HK-2 (cell line): ENCODE measurements at regions not wholly inside any gene's neighbourhood (a gene's known extent, or its start where the extent isn't known, plus 50 kb on each side); places are given as distances from the start of the nearest gene placed in this dataset.

Experiments
- DNase-seq: peaks from one replicate; pipeline ENCODE4 v3.0.0-alpha.2; 2018; ENCODE audit not compliant: unreplicated experiment

DNA sequence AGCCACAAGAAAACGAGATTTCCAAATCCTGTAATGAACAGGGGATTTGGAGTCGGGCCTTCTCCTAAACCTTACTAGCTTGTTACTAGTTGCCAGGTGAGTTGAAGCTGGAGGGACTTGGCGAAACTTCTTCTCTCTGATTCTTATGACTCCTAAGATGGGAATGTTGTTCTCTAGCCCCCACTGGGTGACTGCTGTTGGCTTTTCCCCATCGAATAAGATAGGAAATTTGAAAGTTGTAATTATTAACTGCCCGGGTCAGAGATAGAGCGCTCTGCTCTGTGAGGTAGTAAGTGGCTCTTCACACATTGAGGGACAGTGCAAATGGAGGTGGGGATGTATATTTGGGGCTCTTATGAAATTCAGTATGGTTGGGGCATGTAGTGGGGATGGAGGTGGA, 111.2 kb upstream of the MBNL2 start:
- no peak for DNase-seq

DNA sequence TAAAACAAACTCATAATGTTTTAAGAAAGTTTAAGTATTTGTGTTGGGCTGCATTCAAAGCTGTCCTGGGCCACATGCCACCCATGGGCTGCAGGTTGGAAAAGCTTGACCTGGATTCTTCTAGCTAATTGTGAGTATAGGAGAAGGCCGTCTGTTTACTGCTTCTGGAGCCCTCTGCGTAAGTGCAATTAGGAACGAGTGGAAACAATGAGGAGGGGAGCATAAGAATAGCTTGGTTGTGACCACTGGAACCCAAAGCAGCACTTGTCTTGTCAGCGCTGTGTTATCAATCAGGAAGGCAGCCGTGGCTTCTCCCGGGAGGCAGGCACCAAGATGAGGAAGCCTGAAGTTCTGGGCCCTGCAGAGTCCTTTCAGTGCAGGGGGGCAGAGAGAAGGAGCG, 110.4 kb upstream of the MBNL2 start:
- DNase-seq, result no peak

DNA sequence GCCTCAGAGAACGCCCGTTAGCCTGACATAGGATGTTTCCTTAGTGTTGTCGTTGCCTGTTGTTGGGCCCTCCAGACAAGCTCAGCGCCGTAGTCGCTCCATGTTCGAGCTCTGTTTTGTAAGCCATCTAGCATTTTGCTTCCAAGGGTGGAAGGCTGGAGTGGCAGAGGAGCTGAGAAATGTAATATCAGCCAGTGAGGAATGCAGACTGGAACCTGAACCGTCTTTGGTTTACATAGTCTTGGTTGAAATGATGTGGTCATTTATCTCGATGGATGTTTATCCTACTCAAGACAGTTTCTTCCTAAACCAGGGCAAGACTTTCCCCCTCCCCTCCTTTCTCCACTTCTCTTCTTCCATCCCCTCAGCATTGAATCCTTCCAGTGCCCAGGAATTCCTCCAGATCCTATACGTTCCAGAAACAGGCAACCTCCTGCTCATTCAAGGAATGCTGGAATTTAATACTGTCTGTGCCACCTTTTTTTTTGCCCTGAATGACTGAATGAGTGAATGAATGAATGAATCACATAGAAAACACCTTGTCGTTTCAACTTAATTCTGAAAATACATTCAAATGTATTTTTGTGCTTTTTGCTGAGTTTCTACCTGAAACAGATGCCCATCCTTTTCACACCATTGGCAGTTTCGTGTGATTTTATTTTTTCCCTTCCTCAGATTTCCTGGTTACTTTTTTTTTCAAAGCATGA, 109.5 kb upstream of the MBNL2 start:
- no peak for DNase-seq

DNA sequence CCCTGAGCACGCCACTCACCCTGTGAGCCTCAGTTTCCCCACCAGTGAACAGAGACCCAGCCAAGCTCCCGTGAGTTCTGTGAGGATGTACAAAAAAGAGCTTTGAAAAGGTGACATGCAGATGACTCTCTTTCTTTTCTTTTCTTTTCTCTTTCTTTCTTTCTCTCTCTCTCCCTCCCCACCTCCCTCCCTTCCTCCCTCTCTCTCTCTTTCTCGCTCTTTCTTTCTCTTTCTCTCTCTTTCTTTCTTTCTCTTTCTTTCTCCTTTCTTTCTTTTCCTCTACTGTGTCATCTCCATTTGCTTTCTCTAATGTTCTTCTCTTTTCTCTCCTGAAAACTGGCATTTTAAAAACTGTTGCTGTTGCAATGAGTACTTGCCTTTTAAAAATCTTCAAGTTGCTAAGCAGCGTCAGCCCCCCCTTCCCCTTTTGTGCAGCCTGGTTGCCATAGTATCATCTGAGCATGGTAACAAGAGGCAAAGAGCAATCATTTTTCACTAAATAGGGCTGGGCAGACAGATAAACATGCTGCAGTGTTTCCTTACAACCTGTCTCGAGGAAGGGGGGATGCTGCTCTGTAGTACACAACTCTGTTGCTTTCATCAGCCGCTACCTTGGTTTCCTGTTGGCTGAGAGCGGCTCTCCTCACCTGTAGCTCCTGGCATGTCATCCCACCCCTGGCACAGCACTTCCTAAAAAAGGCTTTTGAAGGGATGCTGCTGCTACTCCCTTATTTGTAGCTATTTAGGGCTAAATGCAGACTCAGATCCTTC, 108.7 kb upstream of the MBNL2 start:
- no peak for DNase-seq

DNA sequence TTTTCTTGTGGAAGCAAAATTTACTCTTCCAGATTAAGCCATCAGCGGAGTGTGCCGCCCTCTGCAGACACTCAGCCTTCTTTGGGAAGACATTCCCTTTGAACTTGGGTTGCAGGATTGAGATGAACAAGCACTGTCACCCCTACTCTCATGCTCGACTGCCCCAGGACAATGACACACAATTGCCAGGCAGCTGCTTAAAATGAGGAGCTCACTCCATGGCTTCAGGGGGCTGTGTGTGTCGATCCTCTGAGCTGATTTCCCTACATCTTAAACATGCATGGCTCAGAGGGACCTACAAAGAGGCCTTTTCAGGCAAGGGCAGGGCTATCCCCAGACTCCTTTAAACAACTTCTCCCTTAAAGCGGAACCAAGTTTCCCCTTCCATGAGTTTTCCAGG, 107.5 kb upstream of the MBNL2 start:
- no peak for DNase-seq

DNA sequence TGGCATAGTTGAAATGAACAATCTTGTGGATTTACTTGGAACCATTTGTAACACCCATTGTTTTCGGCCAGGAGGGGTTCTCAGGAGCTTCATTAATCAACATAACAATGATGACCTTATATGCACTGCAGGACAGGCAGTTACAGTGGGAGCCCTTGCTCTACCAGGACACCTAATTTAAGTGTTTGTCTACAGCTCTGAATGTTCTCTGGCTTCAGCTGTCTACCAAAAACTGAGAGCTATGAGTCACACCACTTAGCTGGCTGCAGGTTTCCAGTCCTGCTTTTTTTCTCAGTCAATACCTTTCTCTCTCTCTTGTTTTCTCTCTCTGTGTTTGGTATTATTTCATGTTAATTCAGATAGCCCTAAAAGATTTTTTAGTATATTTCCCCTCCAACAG, 105.4 kb upstream of the MBNL2 start:
- DNase-seq, result no peak

DNA sequence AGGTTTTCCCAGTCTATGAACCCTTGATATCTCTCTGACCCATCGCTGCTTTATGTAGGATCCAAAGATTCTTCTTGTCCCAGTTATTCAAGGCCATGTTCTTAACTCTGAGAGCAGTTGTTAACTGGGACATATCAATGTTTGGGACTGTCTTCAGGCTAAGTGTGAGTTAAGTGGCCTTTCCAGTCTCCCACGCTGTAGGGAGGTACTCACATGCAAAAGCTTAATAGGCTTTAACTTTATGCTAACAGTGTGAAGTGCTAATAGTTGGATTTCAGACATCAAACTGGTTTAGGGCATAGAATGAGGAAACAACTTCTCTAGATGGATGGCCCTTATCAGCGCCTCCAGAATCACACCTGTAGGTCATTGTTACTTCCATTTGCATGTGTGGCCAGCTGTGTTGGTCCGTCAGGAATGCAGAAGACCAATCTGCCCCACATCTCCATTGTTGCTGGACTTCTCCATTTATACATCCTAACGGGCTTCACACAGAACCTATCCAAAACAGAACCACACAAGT, 104.7 kb upstream of the MBNL2 start:
- no peak for DNase-seq

DNA sequence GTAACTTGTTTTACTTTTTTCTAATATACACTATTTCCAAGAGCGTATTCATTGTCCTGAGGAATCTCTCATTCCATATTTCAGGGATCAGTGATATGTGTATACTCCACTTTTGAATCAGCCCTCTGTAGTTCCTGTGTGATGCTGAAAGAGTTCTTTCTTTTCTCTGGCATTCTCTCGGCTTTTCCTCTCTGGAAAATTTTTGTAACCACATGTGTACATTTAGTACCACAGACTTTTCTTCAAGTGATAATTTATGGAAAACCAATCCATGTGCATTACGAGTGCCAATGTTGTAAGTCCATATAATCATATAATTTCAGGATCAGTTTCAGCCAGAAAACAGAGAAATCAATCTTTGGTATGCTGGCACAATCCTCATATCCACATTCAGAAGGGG, 102.2 kb upstream of the MBNL2 start:
- no peak for DNase-seq

DNA sequence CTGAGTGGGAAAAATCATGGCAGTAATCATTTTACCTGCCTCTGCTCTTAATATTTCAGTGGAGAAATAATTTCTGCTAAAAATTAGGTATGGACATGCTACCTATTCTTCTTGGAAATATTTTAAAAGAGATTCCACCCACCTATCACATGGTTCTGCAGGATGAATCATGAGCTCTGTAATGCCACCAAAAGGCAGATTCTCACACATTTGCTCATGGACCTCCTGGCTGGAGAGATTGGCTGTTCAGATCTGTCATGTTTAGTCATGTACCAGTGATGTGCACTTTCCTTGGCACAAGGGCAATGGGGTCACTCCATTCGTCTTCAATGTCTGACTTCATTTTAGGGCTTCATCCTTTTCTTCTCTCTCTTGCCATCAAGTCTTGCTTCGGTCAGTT, 101.8 kb upstream of the MBNL2 start:
- DNase-seq, result no peak

DNA sequence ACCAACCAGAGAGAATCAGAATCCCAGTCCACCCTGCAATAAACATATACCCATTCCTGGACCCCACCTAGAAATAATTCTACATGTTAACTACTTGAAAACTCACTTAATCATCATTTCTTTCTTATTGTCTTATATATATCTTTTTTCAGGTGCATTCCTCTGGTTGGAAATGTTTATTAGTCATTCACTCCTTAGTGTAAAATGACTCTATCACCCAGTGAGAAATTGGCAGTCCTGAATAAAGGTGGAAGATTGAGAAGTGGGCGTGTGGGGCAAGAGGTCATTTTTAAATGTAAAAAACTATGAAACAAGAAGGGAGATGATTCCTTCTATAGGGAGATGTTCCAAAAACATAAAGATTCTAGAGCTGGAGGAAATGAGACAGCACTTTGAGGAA, 101.2 kb upstream of the MBNL2 start:
- DNase-seq, result no peak

DNA sequence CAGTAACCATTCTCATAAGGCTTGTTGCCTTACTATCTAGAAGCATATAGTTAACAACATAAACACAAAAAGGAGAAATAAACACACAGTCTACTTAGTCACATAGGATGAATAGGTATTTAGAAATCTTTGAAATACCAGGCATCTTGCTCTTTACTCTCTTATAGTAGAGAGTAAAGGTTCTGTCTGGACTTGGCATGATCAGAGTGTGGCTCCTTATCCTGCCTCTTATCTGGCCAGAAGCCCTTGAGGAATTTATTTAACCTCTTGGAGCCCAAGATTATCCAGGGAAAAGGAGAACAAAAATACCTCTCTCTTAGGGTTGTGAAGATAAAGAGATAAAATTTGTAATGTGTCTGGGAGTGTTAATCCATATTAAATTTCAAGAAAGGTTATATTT, 100.2 kb upstream of the MBNL2 start:
- no peak for DNase-seq

DNA sequence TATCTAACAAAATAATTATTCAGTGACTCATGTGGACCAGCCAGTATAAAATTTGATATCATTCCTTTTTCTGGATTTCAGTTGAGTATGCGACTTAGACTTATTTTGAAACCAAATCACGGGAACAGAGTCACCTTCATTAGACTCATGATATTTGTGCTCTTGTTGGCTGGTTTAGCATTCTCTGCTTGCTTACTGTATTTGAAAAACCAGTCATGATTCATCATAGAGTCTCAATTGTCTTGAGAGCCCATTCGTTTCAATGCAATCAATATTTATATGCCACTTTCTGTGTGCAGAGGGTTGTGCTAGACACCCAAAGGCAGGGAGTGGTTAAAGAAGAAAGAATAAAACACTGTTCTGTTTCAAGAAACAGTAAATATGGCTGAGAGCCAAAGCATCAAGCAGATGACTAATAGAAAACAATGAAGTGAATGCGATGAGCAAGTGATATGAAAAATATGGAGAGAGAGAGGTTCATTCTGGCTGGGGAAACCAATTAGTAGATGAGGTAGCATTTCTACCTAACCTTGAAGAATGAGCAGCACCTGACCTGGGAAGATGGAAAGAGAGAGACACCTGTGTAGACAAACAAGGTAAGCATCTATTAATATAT, 99.6 kb upstream of the MBNL2 start:
- no peak for DNase-seq

DNA sequence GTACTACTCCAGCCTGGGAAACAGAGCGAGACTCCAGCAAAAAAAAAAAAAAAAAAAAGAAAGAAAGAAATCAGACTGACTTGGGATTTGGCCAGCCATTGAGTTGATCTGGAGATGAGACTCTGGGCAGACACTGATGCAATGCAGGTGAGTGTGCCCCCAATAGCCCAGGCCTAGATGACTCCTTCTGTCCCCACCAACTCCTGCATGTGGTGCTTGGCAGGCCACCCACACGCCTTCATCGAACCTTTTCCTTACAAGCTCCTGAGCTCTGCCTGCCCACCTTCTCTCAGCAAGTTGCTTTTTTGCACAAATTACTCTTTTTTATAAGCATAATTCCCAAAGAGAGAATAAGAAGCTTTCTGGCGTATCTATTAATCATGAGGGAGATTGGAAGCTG, 97.9 kb upstream of the MBNL2 start:
- no peak for DNase-seq

DNA sequence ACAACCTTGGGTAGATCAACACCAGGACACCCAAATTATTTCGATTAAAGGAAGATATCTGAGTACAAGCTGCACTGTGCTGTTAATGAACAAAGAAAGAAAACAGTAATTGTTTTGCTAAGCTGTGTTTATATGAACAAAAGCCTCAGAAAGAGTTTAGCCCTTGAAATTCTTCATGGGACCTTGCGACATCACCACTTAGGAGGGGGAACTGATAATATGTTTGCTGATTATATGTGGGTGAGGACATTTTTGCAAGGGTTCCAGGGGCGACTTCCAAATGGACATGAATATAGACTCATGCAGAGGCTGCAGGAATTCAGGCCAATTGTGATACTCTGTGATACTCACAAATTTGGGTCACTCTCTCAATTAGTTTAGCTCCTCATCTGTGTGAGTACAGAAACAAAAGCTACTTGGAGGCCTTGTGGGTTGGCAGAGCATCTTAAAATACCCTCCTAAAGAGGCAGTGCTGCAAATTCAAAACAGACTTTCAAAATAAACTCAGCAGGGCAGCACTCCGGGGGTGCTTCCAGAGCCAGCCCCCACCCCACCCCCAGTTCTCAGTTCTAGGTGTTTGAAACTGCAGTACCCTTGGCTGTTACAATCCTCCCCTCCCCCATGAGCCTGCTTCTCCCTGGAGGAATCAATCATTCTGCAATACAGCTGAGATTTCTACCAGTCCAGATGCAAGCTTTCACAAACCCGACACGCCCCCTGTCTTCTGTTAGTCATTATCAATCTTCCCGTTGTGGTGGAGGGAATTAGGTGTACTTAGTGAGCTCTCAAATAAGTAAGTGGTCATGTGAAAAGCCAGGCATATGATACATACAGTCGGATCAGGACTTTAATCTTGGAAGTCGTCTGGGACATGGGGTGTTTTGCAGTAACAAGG, 97.0 kb upstream of the MBNL2 start:
- no peak for DNase-seq

DNA sequence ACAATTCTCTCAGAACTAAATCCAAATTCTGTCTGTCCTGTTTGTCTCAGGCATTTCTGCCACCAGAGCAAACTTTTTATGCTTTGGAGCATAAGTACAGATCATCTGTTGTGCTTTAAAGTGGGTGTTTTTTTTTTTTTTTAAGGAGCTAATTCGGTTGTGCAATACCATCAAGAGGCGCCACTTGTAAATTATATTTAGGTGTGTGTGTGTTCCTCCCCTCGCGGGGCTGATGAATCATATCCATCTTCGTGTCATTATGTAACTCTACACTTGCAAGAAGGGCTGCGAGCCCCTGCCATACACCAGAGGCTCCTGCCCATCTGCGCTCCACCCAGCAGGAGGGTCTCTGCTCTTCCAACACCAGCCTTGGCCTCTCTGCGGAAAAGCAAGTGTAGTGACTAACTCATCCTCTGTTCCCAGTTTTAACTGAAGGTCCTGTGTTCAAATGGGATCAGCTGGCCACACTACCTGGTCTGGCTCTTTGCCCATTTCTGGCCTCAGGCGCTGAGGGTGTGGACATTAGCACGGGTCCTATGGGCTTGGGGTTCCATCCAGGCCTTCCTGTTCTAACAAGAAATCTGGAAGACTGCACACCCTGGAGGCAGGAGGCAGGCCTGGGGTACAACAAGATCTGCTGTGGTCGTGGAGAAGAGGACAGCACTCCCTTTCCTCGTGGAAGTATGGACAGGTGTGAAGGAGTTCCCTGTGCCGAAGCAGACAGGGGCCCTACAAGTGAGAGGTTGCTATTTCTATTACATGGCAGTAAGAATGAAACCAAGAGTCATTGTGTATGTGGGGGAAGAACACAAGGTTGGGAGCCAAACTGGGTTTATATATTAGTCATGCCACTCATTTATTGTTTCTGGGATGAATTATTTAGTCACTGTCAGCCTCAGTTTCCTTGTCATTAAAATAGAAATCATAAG, 96.1 kb upstream of the MBNL2 start:
- DNase-seq, result no peak

DNA sequence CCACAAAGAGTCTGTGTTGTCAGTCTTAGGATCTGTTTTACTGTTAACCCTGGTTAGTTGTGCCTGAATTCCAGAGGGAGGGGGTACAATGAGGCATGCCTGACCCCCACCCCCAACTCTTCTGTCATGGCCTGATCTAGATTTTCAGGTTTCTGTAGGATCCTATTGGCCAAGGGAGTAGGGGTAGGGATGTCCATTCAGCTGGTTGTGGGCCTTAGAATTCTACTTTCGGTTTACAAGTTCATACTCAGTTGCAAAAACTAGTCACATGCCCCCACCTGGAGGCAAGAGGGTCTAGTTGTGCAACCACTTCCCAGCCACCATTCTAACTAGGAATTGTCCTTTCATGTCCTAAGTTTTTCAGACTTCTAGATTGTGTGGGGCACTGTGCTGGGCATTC, 94.3 kb upstream of the MBNL2 start:
- DNase-seq, result no peak

DNA sequence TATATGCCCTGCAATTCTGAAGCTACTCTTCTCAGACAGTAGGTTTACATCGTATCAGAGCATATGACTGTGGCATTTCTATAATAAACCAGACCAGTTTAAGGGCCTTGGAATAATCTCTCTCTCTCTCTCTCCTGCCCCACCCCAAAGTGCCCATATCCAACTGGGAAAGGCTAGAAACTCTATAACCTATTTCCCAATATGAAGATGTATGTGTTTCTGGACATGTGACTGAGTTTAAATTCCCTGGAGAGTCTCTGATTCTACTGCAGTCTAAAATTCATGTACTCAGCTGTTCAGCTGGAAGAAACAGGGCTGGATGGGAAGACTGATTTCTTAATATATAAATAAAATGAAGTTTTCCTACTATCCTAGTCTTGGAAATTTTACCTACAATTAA, 91.9 kb upstream of the MBNL2 start:
- DNase-seq, result no peak

DNA sequence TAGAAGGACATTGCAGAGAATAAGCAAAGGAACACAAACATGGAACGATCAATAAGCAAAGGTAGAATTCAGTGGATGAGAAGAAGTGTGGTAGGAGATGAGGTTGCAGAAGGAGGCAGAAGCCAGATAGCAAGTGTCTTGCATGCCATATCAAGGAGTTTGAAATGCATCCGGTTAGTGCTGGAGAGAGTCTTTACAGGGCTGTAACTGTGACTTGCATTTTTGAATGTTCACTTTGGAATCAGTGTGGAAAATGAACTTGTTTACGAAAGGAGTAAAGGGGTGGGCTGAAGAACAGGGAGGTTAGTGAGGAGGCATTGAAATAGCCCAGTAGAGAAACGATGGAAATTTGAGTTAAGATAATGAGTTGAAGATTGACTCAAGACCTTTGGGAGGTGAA, 90.7 kb upstream of the MBNL2 start:
- no peak for DNase-seq

DNA sequence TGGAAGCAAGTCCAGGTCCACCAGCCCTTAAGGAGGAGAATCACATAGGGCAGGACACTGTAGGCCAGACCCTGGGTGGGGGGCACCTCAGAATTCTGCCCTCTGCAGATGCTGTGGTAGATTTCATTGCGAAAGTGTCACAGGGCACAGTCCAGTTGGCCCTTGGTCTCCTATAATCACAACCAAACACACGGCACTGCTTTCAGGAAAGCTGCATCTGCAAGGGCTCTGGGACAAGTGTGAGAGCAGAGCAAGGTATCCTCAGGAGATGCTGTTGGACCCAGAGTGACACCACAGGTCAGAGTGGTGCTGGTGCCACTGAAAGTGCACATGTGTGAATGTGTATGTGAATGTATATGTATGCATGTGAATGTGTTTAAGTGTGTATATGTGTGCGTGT, 88.6 kb upstream of the MBNL2 start:
- DNase-seq, result no peak

DNA sequence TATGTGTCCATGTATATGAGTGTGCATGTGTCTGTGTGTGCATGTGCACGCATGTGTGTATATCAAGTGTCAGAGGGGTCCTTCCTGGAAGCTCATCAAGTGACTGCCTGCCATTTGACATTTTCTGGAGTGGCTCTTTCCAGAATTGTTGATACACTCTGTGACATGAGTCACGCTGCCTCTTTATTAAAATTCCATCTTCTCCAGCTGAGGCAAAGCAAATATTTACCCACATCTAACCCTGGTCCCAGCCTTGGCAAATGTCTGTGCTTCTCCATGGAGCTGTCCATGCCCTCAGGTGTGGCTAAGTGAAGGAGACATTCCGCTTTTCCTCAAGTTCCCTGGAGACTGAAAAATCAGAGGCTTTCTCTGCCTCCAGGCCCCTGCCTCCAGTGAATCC, 88.2 kb upstream of the MBNL2 start:
- no peak for DNase-seq
